ENCODE measurements at regions not wholly inside any gene's neighbourhood (a gene's known extent, or its start where the extent isn't known, plus 50 kb on each side); places are given as distances from the start of the nearest gene placed in this dataset.
"Not testable (repeated sequence)": the region's sequence is repeated elsewhere in the genome, so short reads cannot be mapped to it uniquely, and the experiment has no call there.

DNA sequence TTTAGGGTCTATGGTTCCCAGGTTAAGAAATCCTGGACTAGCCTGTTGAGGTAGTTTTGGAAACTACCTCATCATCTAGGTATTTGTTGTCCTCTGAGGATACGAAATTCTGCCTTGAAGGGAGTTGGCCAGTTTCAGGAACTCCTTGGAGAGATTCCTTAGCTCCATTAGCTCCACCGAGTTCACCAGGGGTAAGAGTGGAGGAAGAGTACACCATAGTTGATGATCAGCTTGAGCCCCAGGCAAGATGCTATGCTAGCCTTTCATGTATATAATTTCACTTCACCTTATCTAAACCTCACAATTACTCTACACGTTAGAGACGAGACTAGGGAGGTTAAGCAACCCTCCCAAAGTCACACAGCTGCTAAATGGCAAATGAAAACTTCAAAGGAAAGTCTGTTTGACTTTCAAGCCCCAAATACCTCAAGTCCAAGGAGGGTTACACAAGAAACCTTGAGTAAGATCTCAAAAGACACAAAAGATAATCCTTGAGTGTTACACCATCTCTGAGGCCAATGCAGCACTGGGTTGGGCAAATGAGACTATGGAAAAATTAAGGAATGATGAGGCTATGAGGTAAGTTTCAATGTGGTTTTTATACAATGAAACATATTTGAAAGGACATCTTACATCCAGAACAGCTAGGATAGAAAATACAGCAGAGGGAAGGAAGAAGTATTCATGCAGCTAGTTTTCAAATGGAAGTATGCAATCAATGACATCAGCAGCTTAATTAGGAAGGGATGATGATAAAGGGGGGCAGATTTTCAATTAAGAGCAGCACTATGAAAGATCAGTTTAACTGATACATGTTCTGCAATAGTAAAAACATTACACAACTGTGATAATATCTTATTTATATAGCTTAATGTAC, 97.2 kb upstream of the KRAS start:
- no peak overlapping the region for H2AFZ ChIP-seq (ENCODE audit: low read depth, low read length, severe bottlenecking)
- TF ChIP-seq, protein P1, sequence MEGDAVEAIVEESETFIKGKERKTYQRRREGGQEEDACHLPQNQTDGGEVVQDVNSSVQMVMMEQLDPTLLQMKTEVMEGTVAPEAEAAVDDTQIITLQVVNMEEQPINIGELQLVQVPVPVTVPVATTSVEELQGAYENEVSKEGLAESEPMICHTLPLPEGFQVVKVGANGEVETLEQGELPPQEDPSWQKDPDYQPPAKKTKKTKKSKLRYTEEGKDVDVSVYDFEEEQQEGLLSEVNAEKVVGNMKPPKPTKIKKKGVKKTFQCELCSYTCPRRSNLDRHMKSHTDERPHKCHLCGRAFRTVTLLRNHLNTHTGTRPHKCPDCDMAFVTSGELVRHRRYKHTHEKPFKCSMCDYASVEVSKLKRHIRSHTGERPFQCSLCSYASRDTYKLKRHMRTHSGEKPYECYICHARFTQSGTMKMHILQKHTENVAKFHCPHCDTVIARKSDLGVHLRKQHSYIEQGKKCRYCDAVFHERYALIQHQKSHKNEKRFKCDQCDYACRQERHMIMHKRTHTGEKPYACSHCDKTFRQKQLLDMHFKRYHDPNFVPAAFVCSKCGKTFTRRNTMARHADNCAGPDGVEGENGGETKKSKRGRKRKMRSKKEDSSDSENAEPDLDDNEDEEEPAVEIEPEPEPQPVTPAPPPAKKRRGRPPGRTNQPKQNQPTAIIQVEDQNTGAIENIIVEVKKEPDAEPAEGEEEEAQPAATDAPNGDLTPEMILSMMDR (IDR thresholded peaks at IDR 0.05; ENCODE audit: insufficient read depth, low read length, poor library complexity, severe bottlenecking), result no peak
- no peak for TF ChIP-seq EZH2phosphoT487 (conservative IDR thresholded peaks at IDR 0.05; ENCODE audit: low read length)
- H3K27ac ChIP-seq (ENCODE audit: low read depth, low read length), result no peak overlapping the region
- H3F3A ChIP-seq (ENCODE audit: insufficient read depth), result no peaks in the 10 kb centered on the region
- H4K20me1 ChIP-seq (ENCODE audit: low read depth, low read length), result no peaks in the 10 kb centered on the region
- H3K9me2 ChIP-seq (replicated peaks; ENCODE audit: insufficient read depth, low read length), result no peaks in the 10 kb centered on the region
- H3K27me3 ChIP-seq (ENCODE audit: low read length), result no peaks in the 10 kb centered on the region
- no peaks in the 10 kb centered on the region for H3K36me3 ChIP-seq (ENCODE audit: low read length)
- H3K4me2 ChIP-seq (ENCODE audit: low read depth, low read length, poor library complexity, severe bottlenecking), result no peak overlapping the region
- no peak overlapping the region for H3K4me3 ChIP-seq (ENCODE audit: insufficient read depth, low read length, poor library complexity, severe bottlenecking)
- no peak overlapping the region for H3K9ac ChIP-seq (ENCODE audit: low read length)
- H3K9me3 ChIP-seq (ENCODE audit: insufficient read depth, low read length), result no peaks in the 10 kb centered on the region
- no peaks in the 10 kb centered on the region for H3K79me2 ChIP-seq (ENCODE audit: insufficient read depth, low read length)

DNA sequence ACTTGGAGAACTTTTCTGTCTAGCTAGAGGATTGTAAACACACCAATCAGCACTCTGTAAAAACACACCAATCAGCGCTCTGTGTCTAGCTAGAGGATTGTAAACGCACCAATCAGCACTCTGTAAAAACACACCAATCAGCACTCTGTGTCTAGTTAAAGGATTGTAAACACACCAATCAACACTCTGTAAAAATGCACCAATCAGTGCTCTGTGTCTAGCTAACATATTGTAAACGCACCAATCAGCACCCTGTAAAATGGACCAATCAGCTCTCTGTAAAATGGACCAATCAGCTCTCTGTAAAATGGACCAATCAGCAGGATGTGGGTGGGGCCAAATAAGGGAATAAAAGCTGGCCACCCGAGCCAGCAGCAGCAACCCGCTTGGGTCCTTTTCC, 91.1 kb upstream of the KRAS start:
- H3K4me2 ChIP-seq (ENCODE audit: low read depth, low read length, poor library complexity, severe bottlenecking); H3K36me3 ChIP-seq (ENCODE audit: low read length); H3K9ac ChIP-seq (ENCODE audit: low read length); H3K27ac ChIP-seq (ENCODE audit: low read depth, low read length); H2AFZ ChIP-seq (ENCODE audit: low read depth, low read length, severe bottlenecking); H3K79me2 ChIP-seq (ENCODE audit: insufficient read depth, low read length); H3F3A ChIP-seq (ENCODE audit: insufficient read depth); H3K4me3 ChIP-seq (ENCODE audit: insufficient read depth, low read length, poor library complexity, severe bottlenecking); H3K9me3 ChIP-seq (ENCODE audit: insufficient read depth, low read length); H3K27me3 ChIP-seq (ENCODE audit: low read length); H4K20me1 ChIP-seq (ENCODE audit: low read depth, low read length); H3K9me2 ChIP-seq (replicated peaks; ENCODE audit: insufficient read depth, low read length): not testable (repeated sequence)

DNA sequence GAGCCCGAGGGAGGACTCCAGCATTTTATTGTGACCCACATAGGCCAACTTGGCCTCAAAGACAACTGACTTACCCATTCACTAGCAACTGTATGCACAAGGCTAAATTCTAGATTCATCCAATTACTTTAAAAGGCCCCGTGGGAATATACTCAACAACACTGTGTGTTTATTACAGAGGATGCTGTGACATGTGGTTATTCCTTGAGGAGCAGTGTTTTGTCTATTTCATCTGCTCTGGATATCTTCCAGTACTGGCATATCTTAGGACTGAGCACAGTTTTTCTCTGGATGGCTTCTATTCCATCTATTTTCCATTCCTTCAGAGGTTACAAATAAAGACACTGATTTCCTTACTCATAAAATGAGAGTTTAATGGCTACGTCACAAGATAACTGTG, 87.2 kb upstream of the KRAS start:
- Histone ChIP-seq H3K36me3 (ENCODE audit: low read length) (no peaks in the 10 kb centered on the region), H3K4me2 (ENCODE audit: low read depth, low read length, poor library complexity, severe bottlenecking) (no peak overlapping the region), H3K9ac (ENCODE audit: low read length) (no peak overlapping the region), H3K79me2 (ENCODE audit: insufficient read depth, low read length) (no peaks in the 10 kb centered on the region), H3F3A (ENCODE audit: insufficient read depth) (no peaks in the 10 kb centered on the region), H3K27ac (ENCODE audit: low read depth, low read length) (no peak overlapping the region), H2AFZ (ENCODE audit: low read depth, low read length, severe bottlenecking) (no peak overlapping the region), H3K27me3 (ENCODE audit: low read length) (no peaks in the 10 kb centered on the region), H3K4me3 (ENCODE audit: insufficient read depth, low read length, poor library complexity, severe bottlenecking) (no peak overlapping the region), H4K20me1 (ENCODE audit: low read depth, low read length) (no peaks in the 10 kb centered on the region), H3K9me2 (replicated peaks; ENCODE audit: insufficient read depth, low read length) (no peaks in the 10 kb centered on the region), H3K9me3 (ENCODE audit: insufficient read depth, low read length) (no peaks in the 10 kb centered on the region)
- TF ChIP-seq, protein P1 (IDR thresholded peaks at IDR 0.05; ENCODE audit: insufficient read depth, low read length, poor library complexity, severe bottlenecking), result no peak
- no peak for TF ChIP-seq EZH2phosphoT487 (conservative IDR thresholded peaks at IDR 0.05; ENCODE audit: low read length)

DNA sequence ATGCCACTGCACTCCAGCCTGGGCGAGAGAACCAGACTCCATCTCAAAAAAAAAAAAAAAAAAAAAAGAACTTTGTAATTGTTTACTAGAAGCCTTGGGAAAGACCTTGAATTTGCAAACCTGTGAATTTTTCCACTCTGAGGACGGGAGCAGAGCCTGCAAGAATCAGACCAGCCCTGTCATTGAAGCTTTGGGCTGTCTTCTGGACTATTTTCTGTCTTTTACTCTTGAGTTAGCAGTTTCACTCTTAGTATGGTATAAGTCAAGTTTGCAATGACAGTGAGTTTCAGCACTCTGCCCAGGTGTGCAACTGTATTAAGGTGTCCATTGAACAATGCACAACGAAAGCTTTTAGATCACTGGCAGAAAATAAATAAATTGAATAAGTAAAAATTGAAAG, 81.4 kb upstream of the KRAS start:
- H3K9me2 ChIP-seq (replicated peaks; ENCODE audit: insufficient read depth, low read length), result no peaks in the 10 kb centered on the region
- TF ChIP-seq, protein P1 (IDR thresholded peaks at IDR 0.05; ENCODE audit: insufficient read depth, low read length, poor library complexity, severe bottlenecking), result no peak
- no peak for TF ChIP-seq EZH2phosphoT487 (conservative IDR thresholded peaks at IDR 0.05; ENCODE audit: low read length)
- no peak overlapping the region for H2AFZ ChIP-seq (ENCODE audit: low read depth, low read length, severe bottlenecking)
- no peak overlapping the region for H3K27ac ChIP-seq (ENCODE audit: low read depth, low read length)
- no peak overlapping the region for H3K4me2 ChIP-seq (ENCODE audit: low read depth, low read length, poor library complexity, severe bottlenecking)
- H3K9me3 ChIP-seq (ENCODE audit: insufficient read depth, low read length), result no peaks in the 10 kb centered on the region
- no peaks in the 10 kb centered on the region for H4K20me1 ChIP-seq (ENCODE audit: low read depth, low read length)
- H3F3A ChIP-seq (ENCODE audit: insufficient read depth), result no peaks in the 10 kb centered on the region
- no peaks in the 10 kb centered on the region for H3K36me3 ChIP-seq (ENCODE audit: low read length)
- H3K27me3 ChIP-seq (ENCODE audit: low read length), result no peaks in the 10 kb centered on the region
- H3K79me2 ChIP-seq (ENCODE audit: insufficient read depth, low read length), result no peaks in the 10 kb centered on the region
- H3K9ac ChIP-seq (ENCODE audit: low read length), result no peak overlapping the region
- H3K4me3 ChIP-seq (ENCODE audit: insufficient read depth, low read length, poor library complexity, severe bottlenecking), result no peak overlapping the region

All from SU-DHL-6 (cell line).